ENCODE measurements at regions not wholly inside any gene's neighbourhood (a gene's known extent, or its start where the extent isn't known, plus 50 kb on each side); places are given as distances from the start of the nearest gene placed in this dataset.

DNA sequence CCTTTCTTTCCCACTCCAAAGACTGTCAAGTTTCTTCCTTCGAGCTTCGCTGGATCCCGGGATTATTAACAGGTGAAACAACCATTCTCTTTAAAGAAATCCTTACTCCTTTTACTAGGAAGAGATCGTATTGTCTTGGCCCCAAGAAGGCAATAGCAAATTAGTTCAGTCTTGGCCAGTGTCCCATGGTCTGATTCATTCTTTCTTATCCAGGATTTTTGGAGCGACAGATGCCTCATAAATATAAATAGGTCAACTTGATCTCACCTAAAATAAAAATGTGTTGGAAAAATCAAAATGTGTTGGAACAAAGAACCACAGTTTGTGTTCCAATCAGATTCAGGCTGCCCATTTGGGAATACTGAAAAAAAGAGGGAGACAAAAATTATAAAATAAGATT lies 140.1 kb upstream of the TMEM108 start:
- no peak for DNase-seq

DNA sequence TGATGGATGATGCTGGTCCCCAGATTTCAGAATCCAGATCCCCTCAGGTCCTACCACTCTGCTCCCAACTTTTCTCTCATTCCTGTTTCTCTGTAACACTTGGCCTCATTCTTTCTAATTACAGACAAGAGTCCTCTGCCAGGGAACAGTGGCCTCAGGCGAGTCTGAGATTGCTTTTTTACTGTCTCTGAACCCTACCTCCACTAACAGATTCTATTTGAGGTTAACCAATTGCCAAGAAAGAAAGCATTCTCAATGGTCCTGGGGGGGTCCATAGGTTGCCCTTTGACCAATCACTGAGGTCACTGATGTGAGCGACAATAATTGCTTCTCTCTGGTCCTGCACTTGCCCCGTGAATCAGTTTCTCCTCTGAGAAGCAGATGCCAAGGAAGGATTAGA lies 145.2 kb upstream of the TMEM108 start:
- no peak for DNase-seq

DNA sequence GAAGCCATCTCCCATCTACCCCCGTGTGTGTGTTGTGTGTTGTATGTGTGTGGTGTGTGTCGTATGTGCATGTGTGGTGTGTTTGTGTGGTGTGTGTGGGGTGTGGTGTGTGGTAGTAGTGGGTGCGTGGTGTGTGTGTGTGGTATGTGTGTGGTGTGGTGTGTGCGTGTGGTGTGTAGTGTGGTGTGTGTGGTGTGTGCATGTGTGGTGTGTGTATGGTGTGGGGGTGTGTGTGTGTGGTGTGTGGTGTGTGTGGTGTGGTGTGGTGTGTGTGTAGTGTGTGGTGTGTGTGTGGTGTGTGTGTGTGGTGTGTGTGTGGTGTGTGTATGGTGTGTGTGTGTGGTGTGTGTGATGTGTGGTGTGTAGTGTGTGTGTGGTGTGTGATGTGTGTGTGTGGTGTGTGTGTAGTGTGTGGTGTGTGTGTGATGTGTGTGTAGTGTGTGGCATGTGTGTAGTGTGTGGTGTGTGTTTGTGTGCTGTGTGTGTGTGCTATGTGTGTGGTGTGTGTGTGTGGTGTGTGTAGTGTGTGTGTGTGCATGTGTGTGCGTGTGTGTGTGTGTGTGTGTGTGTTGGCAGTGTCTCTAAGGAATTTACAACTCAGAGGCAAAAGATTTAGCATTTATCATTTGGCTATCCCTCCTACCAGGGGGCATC lies 156.3 kb upstream of the TMEM108 start:
- no peak for DNase-seq

DNA sequence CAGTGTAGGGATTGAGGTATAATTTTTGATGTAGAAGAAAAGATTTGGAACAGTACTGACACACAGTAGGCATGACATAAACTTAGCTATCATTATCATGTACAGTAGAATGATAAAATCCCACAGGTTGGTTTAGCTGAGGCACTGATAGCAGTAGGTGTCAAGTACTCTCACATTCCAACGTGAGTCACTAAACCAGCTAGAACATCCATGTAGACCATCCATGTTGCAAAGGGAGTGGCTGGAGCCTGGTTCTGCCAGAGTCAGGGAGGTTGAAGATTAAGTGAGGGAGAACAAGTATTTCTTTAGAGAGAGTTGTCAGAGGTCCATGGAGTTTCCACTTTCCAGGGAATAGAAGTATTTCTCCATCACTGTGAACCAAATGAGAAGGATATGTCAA lies 157.2 kb upstream of the TMEM108 start:
- no peak for DNase-seq

DNA sequence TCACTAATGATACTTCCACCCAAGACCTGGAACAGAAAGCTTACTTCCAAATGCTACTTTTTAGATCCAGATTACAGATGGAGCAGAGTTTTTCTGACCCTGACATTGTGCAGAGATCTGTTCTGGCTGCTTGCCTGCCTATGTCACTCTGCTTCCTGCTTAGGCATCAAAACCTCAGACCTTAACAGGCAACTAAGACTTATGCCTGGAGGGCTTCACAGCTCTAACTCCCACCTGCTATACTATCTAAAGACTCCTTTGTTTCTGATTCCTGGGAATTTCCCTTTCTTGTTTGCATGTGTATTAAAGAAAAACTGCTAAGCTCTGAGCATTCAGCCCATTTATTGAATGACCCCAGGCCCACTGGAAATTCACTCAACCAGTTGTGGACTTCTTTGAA lies 157.4 kb upstream of the NPHP3 start:
- DNase-seq: no peak

DNA sequence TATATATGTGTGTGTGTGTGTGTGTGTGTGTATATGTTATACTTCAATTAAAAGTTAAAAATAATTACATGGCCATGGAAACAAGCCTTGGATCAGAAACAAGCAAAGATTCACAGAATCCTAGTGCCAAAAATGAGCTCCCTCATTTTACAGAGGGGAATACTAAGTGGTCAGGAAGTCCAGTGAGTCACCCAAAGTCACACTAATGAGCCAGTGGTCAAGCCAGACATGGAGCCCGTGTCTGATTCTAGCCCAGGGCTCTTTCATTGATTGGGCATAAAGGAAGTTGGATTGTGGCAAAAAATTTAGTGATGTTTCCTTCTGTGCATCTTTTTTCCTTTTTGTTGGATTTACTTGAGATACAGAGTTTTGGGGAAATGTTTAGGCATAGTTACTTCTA lies 152.5 kb upstream of the NPHP3 start:
- DNase-seq: no peak

DNA sequence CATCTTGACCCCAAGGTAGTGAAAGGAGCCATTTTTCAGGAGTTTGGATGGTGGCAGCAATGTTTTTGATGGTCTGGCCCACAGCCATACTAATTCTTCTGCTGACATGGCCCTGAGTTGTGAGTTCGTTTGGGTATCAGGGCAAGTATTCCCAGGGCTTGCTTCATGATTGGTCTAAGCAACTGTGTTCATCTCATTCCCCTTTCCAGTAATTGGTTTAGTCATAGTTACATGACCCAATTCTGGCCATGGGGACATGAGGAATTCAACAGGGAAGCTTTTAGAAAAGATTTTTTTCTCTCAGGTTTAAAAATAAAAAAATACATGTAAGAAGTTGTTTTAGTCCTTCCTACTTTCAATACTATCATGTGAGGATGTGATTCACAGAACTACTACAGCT lies 150.5 kb upstream of the NPHP3 start:
- no peak for DNase-seq

DNA sequence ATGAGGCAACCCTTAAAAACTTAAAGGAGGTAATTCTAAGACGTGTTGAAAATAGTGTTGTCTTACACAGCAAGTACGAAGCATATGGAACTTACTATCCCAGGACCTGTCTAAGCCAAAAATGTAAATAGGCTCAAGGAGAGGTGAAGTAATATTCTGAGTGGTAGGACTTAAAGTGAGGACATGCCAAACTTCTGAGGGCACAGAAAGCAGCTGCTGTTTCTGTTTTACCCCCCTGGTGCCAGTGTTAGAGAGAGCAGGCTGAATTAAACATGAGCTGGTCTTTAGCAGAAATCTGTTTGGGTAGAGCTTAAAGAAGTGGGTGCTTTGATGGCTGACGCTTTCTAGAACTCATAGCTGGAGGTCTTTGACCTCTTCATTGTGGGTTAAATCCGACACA lies 149.7 kb upstream of the NPHP3 start:
- DNase-seq: no peak

DNA sequence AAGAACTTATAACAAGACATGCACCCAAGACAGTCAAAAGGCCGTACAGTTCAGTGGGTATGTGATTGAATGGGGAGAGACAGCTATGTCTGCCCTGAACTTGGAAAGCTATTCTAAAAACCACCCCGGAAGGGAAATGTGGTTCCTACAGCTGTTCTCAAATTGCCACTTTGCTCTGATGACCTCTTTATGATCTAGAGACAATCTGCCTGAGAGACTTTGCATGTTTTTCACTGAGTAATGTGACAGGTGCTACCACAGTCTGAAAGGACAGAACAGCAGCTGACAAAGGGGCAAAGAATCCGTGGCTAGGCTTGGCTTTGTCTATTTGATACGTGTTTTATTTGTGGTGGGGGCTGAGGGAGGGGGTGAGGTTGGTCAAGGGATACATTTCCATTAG lies 148.3 kb upstream of the NPHP3 start:
- no peak for DNase-seq

DNA sequence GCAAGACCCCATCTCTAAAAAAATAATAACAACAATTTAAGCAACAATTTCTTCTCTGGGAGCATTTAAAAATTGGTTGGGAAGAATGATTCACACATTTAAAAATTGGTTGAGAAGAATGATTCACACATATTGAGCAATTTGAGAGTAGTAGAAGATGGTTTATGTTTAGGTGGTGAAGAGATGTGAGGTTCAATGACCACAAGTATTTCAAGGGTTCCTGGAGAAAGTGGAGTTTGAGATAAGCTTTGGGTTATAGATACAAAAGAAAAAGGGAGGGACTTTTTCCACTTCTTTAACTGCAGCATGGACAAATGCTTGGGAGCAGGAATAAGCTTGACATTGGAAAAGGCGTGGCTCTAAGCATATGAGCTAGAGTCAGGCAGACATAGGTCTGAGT lies 145.7 kb upstream of the NPHP3 start:
- DNase-seq: no peak

DNA sequence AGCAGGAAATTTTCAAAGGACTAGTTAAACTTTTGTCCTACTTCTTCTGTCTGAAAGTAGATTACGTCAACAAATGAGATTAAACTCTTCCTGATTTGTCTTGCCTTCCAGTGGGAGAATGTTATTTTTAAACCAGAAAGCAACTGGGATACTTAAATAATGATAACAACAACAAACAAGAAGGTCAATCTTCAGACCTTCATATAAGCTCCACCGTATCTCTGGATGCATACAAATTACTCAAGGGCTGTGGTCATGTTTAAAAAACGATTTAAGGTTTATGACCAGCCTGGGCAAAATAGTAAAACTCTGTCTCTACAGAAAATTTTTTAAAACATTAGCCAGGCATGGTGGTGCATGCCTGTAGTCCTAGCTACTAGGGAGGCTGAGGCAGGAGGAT lies 145.3 kb upstream of the NPHP3 start:
- DNase-seq: no peak

DNA sequence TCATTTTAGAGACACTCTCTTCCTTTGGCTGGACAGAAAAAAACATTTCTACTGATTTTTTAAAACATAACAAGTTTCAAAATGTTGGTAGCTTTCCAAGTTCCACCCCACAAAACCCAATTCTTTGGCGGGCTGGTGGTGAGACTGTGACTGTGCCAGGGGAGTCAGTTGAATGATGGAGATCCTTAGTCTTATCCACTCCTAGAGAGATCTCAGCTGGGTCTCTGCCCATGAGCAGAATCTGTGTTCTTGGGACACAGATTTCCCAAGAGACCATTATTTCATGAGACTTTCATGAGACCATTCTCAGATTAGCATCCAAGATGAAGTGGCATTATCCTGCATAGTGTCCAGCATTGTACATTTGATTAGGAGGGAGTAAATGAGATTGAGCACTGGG lies 135.1 kb upstream of the NPHP3 start:
- DNase-seq: no peak

DNA sequence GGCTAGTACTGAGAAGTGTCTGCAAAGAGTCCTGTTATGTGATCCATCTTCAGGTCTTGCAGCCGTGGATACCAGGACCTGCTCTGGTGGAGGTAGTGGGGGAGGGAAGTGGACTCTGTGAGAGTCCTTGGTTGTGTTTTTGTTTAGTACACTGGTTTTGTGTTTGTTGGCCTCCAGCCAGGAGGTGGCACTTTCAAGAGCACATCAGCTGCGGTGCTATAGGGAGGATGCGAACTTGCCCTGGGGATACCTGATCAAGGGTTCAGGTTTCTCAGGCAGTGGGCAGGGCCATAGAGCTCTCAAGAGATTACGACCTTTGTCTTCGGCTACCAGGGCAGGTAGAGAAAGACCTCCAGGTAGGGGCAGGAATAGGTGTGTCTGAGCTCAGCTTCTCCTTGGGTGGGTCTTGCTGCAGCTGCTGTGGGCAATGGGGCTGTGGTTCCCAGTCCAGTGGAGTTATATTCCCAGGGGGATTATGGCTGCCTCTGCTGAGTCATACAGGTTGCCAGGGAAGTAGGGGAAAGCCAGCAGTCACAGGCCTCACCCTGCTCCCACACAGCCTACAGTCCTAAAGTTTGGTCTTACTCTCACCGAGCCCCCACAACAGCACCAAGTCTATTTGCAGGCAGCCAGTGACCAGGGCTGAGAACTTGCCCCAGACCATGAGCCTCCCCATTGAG lies 132.8 kb upstream of the NPHP3 start:
- DNase-seq: no peak

DNA sequence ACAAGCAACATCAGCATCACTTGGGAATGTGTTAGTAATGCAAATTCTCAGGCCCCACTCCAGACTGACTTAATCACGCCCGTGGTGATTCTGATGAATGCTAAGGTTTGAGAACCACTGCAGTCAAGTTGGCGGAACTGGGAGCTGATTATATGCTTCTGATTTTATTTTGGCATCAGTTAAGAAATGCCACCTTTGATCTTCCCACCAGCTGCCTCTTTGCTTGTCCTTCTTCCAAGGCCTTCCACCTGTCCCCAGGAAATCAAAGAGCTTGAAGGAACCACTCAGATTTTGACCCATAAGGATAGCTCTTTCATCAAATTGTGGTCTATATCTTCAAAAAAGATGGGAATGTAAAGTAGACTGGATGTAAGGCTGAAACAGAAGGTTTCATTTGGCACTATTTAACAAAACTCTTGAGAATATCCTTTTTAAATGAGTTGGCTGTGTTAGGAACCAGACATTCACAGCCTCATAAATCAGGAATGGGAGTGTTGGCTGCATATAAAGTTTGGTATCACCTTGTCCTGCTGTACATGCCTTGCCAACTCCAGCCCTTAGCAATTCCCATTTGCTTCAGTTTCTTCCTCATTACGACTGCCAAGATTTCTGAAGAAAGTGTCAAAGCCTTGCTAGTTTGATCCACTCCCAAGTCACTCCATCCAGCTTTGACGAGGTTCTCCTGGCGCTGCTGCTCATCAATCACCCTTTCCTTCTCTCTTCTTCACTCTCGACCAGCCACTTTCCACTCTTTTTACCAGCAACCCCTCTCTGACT lies 125.8 kb upstream of the NPHP3 start:
- DNase-seq: no peak

DNA sequence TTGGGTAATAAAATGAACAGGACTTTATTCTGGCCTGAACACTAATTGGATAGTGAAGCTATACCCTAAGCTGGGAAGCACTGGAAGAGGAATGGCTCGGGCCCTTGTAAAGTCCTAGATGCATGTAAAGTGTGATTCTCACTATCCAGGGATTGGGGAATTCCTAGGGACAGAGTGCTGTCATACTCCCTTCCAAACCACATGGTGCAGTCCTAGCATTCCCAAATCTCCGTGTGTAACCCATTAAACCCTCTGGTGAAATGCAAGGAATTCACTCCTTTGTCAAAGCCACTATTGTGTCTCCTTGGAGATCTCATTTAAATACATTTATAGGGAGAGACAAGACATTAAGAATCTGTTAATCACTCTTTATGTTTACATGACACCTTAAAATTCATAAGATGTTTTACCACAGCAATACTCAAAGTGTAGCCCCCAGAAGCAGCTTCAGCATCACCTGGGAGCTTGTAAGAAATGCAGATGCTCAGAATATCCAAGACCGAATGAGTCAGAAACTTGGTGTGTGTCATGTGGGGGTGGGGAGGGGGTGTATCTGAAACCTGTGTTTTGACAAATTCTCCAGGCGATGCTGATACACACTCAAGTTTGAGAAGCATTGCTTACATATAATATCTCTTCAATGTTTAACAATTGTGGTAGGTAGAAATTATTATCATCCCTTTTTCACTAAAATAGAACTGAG lies 121.8 kb upstream of the NPHP3 start:
- DNase-seq: no peak

DNA sequence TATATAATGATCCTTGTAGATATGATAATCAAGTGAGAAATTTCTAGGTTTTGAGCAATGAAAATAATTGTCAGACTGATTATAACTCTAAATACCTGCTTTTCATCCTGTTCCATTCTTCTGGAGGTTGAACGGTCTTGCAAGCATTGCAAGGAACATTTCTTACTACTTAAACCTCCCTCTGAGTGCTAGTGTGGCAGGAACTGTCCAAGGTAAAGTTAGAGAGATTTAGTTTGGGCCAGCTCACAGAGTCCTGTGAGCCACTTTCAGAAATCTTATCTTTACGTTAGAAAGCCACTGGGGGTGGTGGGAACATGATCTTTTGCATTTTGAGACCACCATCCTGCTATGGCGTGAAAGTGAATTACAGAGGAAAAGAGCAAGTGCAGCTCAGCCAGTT lies 121.1 kb upstream of the NPHP3 start:
- DNase-seq: no peak

DNA sequence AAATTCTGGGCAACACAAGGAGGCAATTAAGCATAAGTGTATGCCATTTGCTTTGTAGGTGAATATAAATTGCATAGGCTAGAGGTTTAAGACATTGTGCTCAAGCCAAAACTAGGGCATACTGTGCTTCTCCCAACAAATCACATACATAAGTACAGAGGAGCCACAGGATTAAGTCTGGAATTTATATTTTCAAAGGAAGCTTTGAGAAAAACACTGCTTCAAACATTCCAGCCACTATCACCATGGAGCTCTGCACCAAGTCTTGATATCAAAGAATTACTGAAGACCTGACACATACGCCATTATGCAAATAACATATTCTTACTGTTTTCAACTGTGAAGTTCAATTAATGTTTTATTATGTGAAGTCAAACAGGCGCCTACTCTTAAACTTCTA lies 119.4 kb upstream of the NPHP3 start:
- no peak for DNase-seq

DNA sequence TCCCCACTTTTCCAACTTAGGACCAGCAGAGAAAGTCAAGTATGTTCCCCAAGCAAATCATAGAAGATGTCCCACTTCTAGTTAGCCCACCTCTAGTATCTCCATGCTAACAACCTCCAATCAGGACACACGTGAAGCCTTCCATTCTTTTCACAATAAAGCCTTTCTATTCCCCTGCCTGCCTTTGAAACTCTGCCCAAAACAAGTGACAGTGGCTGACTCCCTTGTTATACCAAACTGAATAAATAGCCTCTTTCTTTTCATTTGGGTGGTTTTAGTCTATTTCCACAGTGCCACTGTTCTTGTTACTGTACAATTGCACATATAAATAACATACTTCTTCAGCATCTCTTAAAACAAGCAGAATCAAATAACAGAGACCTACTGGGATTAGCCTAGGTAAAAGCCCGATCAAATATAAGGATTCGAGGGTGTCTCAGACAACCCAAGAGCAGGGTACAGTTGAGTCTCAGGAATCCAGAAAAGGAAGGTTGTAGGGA lies 118.0 kb upstream of the NPHP3 start:
- DNase-seq: no peak

DNA sequence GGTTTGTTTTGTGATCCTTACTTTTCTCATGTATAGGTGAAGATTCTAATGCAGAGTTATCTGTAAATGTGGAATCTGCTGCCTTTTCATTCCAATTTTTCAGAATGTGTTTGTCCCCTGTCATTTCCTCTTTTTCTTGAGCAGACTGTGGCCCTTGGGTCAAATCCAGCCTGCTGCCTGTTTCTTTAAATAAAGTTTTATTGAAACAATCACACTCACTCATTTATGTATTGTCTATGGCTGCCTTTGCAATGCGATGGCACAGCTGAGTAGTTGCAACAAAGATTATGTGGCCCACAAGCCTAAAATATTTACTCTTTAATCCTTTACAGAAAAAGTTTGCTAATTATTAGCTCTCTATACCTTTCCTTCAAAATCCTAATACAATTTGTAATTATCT lies 116.3 kb upstream of the NPHP3 start:
- DNase-seq: no peak

DNA sequence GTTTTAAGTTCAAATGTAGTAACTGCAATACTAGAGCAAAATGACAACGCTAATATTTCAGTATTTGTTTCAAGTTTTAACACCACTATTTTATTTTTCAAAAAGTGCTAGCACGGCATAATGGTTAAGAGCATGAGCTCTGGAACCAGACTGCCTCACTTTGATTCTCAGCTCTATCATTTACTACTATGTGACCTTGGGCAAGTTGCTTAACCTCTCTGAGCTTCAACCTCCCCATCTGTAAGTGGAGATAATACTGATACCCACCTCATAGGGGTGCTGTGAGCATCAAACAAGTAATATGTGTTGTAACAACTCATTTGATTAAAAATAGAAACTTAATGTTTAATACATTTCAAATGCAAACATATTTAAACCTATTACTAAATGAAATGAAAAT lies 115.4 kb upstream of the NPHP3 start:
- DNase-seq: no peak

DNA sequence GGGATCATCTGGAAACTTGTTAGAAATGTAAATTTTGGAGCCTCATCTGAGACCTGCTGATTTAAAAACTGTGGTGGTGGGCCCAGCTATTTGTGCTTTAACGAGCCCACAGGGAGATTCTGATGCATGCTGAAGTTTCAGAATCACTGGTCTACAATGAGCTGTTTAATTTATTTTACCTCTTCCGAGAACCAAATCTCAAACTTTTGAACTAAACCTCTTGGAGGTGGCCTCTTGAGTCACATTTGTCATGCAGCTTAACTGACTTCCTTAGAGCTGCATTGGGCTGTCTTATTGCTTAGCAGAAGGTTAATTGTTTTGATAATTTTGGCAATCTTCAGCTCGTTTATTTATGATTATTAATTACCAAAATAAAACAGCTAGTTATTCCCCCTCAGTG lies 112.1 kb upstream of the NPHP3 start:
- DNase-seq: no peak

DNA sequence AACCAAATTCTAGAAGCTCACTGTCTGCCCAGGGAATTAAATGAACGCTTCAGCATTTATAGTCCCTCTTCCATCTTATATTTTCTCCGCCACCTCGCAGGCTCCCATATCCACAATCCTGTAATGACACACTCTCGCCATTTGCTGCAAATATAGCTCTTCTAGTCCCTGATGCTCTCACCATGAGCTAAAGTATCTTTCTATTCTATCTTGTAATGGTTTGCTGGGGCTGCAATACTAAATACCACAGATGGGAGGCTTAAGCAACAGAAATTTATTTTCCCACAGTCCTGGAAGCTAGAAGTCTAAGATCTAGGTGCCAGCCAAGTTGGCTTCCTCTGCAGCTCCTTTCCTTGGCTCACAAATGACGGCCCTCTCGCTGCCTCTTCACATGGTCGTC lies 106.9 kb upstream of the NPHP3 start:
- no peak for DNase-seq

DNA sequence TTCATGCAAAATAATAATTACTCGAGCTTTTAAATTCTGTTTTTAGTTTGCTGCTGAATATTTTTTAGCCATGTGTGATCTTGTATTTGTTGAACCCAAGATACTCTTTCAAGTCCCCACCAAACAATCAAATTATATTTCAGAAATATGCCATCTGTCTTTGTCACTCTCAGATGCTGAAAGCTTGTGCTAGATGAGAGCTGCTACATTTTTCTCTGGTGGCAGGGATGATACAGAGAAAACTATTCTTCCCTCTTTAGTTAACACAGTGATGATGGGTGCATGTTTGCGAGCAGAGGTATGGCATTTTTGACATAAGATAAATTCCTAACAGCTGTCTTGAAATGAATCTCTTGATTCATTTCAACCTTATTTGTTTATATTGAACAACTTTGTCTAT lies 100.6 kb upstream of the NPHP3 start:
- no peak for DNase-seq

DNA sequence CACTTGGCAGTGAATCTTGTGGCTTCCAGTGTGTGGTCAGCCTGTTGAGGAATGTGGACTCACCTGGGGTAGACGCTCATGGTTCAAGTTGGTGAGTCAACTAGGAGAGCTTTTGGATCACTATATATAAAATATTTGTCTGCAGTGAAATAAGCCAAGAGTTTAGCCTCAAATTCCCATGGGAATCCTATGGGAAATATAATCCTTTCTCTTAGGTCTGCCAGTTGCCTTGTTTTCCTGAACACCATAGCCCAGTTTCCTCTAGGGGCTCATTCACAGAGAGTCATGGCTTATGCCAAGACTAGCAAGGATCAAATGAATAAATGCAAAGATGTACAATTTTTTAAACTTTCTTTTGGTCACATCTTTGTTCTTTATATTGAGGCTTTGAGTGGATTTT lies 100.1 kb upstream of the NPHP3 start:
- DNase-seq: no peak

All from activated CD4-positive, alpha-beta T cell treated with anti-CD3 and anti-CD28 coated beads, Interleukin-2, Interleukin-6, amounts not matched to agents 100 ng/mL and 50 ng/mL, durations not matched to agents 16 hours and 8 hours (primary cell).